ENCODE measurements at regions not wholly inside any gene's neighbourhood (a gene's known extent, or its start where the extent isn't known, plus 50 kb on each side); places are given as distances from the start of the nearest gene placed in this dataset.

- TF ChIP-seq, protein P1, sequence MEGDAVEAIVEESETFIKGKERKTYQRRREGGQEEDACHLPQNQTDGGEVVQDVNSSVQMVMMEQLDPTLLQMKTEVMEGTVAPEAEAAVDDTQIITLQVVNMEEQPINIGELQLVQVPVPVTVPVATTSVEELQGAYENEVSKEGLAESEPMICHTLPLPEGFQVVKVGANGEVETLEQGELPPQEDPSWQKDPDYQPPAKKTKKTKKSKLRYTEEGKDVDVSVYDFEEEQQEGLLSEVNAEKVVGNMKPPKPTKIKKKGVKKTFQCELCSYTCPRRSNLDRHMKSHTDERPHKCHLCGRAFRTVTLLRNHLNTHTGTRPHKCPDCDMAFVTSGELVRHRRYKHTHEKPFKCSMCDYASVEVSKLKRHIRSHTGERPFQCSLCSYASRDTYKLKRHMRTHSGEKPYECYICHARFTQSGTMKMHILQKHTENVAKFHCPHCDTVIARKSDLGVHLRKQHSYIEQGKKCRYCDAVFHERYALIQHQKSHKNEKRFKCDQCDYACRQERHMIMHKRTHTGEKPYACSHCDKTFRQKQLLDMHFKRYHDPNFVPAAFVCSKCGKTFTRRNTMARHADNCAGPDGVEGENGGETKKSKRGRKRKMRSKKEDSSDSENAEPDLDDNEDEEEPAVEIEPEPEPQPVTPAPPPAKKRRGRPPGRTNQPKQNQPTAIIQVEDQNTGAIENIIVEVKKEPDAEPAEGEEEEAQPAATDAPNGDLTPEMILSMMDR (IDR thresholded peaks at IDR 0.05): no peak
- no peak for TF ChIP-seq POLR2A (IDR thresholded peaks at IDR 0.05)
Measured at GRCh38 chr10:11388996-11389395, 222.5 kb downstream of the USP6NL start.

All from Peyer's patch (tissue), 4 donors.